NB4 (cell line): ENCODE measurements at regions not wholly inside any gene's neighbourhood (a gene's known extent, or its start where the extent isn't known, plus 50 kb on each side); places are given as distances from the start of the nearest gene placed in this dataset.

Source experiments
- TF ChIP-seq, protein P1 (sequence below): IDR thresholded peaks from one replicate; pipeline ENCODE4 v1.5.1; 2012; ENCODE audit warnings: low read depth, low read length
- TF ChIP-seq, protein P2 (sequence below): IDR thresholded peaks from 2 replicates; pipeline ENCODE4 v1.6.1; 2011; ENCODE audit warnings: low read depth, low read length

DNA sequence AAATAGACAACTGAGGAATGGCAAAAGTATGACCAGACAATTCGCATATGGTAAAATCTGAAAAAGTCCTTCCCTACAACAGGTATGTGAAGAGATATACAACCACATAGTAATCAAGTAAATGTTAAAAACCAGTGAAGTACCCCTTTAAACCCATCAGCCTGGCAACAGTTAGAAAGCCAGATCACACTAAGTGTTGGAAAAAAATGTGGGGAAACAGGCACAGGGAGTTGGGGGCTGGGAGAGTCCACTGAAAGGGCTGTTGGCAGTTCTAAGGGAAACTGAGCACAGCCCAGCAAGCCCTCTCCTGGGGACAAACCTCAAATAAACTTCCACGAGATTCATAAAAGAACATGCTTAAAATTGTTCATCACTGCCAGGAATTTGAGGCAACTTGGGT is 242.1 kb downstream of the BUD13 start:
- TF ChIP-seq, protein P1, sequence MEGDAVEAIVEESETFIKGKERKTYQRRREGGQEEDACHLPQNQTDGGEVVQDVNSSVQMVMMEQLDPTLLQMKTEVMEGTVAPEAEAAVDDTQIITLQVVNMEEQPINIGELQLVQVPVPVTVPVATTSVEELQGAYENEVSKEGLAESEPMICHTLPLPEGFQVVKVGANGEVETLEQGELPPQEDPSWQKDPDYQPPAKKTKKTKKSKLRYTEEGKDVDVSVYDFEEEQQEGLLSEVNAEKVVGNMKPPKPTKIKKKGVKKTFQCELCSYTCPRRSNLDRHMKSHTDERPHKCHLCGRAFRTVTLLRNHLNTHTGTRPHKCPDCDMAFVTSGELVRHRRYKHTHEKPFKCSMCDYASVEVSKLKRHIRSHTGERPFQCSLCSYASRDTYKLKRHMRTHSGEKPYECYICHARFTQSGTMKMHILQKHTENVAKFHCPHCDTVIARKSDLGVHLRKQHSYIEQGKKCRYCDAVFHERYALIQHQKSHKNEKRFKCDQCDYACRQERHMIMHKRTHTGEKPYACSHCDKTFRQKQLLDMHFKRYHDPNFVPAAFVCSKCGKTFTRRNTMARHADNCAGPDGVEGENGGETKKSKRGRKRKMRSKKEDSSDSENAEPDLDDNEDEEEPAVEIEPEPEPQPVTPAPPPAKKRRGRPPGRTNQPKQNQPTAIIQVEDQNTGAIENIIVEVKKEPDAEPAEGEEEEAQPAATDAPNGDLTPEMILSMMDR, result no peak
- TF ChIP-seq, protein P2, sequence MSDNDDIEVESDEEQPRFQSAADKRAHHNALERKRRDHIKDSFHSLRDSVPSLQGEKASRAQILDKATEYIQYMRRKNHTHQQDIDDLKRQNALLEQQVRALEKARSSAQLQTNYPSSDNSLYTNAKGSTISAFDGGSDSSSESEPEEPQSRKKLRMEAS, result no peak
